SJSA1 (cell line): ENCODE measurements at regions not wholly inside any gene's neighbourhood (a gene's known extent, or its start where the extent isn't known, plus 50 kb on each side); places are given as distances from the start of the nearest gene placed in this dataset.

Experiments
- DNase-seq, 2 experiments: peaks; one replicate each; pipeline ENCODE4 v3.0.0-alpha.2; 2015 to 2020; ENCODE audit warnings: low spot score in 2 of 2, low read depth in 1 of 2
- H3K27ac ChIP-seq: fragments of 250-450 bp; sonication (Bioruptor Pico); 2 replicates; pipeline ENCODE4 v1.5.1; 2020; ENCODE audit warnings: mild to moderate bottlenecking, moderate library complexity
- H3K27me3 ChIP-seq: fragments of 250-450 bp; sonication (Bioruptor Pico); replicated peaks from 2 replicates; pipeline ENCODE4 v1.5.1; 2020; ENCODE audit warnings: mild to moderate bottlenecking, moderate library complexity
- H3K36me3 ChIP-seq: fragments of 250-450 bp; sonication (Bioruptor Pico); 2 replicates; pipeline ENCODE4 v1.5.1; 2020; ENCODE audit warnings: mild to moderate bottlenecking
- H3K4me1 ChIP-seq: fragments of 250-450 bp; sonication (Bioruptor Pico); replicated peaks from 2 replicates; pipeline ENCODE4 v1.6.1; 2021; ENCODE audit warnings: mild to moderate bottlenecking
- H3K4me3 ChIP-seq: fragments of 250-450 bp; sonication (Bioruptor Pico); 2 replicates; pipeline ENCODE4 v1.5.1; 2020; ENCODE audit warnings: mild to moderate bottlenecking
- H3K9me3 ChIP-seq: fragments of 250-450 bp; sonication (Bioruptor Pico); replicated peaks from 2 replicates; pipeline ENCODE4 v1.5.1; 2020; ENCODE audit warnings: mild to moderate bottlenecking

- Histone ChIP-seq H3K4me1 (peaks cover 4% of the 10 kb centered on the region; the same call in 1 of the 2 replicates), H3K9me3 (no peaks in the 10 kb centered on the region), H3K27ac (no peak overlapping the region), H3K27me3 (no peaks in the 10 kb centered on the region), H3K4me3 (no peak overlapping the region), H3K36me3 (no peaks in the 10 kb centered on the region)
- DNase-seq: no peak
These were observed 94.3 kb upstream of the ZFHX3 start for GRCh38 chr16:73142053-73142854.

DNA sequence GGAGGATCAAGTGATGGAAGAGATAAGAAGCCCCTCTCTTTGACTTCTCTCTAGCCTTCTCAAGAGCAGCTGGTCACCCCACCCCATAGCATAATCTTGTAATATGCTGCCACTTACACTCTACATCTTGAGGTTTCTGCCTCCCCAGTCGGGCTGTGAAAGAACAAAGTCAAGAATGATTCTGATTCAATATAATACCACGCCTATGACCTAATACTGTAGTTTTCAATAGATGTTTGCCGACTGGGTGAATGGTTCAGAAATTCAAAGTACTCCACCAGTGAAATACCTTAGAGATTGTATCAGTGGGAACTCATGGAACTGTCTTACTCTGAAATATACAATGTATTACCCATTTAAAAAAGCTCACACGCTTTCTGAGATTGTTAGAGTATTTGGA, 93.0 kb upstream of the ZFHX3 start:
- Histone ChIP-seq H3K36me3 (no peaks in the 10 kb centered on the region), H3K4me3 (no peak overlapping the region), H3K27ac (no peak overlapping the region), H3K9me3 (no peaks in the 10 kb centered on the region), H3K27me3 (no peaks in the 10 kb centered on the region), H3K4me1 (peaks cover 4% of the 10 kb centered on the region; the same call in 1 of the 2 replicates)
- DNase-seq: no peak

DNA sequence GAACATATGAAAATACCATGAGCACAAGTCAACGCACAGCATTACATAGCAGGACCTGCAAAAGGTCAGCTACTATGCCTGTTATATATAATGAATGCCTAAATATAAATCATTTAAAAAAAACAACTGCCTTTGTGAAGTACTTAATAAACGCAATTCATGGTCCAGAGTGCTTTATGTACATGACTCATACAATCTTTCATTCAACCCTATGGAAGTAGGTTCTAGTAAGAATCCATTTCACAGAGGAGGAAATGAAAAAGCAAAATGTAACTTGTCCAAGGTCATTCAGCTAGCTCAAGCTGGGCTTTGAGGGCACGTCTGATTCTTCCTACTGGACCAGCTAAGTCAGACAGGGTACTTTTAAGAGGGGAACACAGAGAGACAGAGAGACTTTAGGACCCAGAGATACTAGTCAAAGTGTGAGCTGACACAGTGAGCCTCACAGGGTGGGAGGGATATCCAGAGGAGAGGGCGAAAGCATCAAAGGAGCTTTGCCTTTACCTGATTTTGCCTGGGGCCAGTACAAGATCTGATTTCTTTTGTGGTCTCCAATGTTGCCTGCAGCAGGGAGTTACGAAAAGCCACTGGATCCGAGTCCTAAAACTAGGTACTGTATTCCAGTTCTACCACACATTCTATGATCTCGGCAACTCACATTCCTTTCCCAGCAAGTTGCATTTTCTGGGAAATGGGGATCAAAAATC, 83.4 kb upstream of the ZFHX3 start:
- Histone ChIP-seq H3K27ac (no peak overlapping the region), H3K27me3 (no peaks in the 10 kb centered on the region; the same call in 1 of the 2 replicates), H3K4me1 (no peaks in the 10 kb centered on the region), H3K36me3 (no peaks in the 10 kb centered on the region), H3K9me3 (0 out of 2 replicates have a peak, but pooled peaks cover 6% of the 10 kb centered on the region), H3K4me3 (no peak overlapping the region)
- no peak for DNase-seq

DNA sequence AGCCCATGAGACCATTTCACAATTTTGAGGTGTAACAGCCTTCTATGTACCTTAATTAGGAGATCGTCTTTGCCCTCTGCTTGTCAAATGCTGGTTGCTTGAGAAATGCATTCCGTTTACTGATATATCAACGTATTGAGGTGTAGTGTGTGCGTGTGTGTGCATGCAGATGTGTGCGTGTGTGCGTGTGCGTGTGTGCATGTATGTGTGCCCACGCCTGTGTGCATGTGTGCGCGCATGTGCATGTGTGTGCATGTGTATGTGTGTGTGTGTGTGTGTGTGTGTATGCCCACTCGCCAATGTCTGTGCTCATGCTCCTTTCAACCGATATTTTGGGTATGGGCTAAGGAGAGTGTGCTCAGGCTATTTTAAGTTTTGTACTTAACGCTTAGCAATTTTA, 81.5 kb upstream of the ZFHX3 start:
- Histone ChIP-seq H3K27me3 (no peaks in the 10 kb centered on the region), H3K27ac (no peak overlapping the region), H3K36me3 (no peaks in the 10 kb centered on the region), H3K4me1 (no peaks in the 10 kb centered on the region), H3K4me3 (no peak overlapping the region), H3K9me3 (0 out of 2 replicates have a peak, but pooled peaks cover 6% of the 10 kb centered on the region)
- DNase-seq: no peak

GRCh38 chr16:73126525-73126853, 78.6 kb upstream of the ZFHX3 start:
- Histone ChIP-seq H3K9me3 (0 out of 2 replicates have a peak, but pooled peaks cover 6% of the 10 kb centered on the region), H3K36me3 (no peaks in the 10 kb centered on the region), H3K27me3 (no peaks in the 10 kb centered on the region), H3K4me3 (no peak overlapping the region), H3K27ac (no peak overlapping the region), H3K4me1 (no peaks in the 10 kb centered on the region)
- no peak for DNase-seq

GRCh38 chr16:73125850-73126524, 78.1 kb upstream of the ZFHX3 start:
- DNase-seq: no peak
- H3K27ac ChIP-seq: no peak overlapping the region
- 0 out of 2 replicates have a peak, but pooled peaks cover 6% of the 10 kb centered on the region for H3K9me3 ChIP-seq
- H3K4me3 ChIP-seq: no peak overlapping the region
- no peaks in the 10 kb centered on the region for H3K36me3 ChIP-seq
- H3K27me3 ChIP-seq: no peaks in the 10 kb centered on the region
- no peaks in the 10 kb centered on the region for H3K4me1 ChIP-seq

DNA sequence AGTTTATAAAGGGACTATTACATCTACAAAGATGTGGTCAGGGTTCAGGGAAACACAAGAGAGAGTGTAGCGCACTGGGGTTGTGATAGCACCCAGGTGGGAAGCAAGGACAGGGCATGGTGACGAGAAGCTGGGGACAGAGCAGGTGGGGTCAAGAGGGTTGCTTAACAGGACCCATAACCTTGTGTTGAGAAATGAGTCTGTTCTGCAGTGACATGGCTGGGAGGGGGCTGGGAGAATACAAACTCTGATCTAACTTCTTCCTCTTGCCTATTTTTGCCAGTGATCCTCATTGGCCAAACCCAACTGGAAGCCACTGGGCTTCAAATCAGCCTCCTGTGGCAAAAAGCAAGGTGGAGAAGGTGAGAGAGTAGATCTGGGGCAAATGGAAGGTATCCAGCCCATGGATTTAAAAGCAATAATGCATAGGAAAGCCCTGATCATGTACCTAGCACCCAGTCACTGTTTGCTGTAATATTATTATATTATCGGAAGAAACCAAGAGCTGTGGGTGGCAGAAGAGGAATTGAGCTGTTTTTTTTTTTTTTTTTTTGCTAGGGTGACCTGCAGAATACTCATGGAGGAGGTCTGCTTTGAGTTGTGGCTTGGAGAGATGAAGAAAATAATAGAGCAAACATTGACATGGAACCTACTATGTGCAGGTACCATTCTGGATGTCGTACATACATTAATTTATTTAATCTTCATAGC, 76.9 kb upstream of the ZFHX3 start:
- H3K9me3 ChIP-seq: 0 out of 2 replicates have a peak, but pooled peaks cover 6% of the 10 kb centered on the region
- no peaks in the 10 kb centered on the region for H3K27me3 ChIP-seq
- DNase-seq: no peak
- H3K36me3 ChIP-seq: no peaks in the 10 kb centered on the region
- H3K4me1 ChIP-seq: no peaks in the 10 kb centered on the region
- no peak overlapping the region for H3K4me3 ChIP-seq
- no peak overlapping the region for H3K27ac ChIP-seq

GRCh38 chr16:73124097-73124652, 76.2 kb upstream of the ZFHX3 start:
- H3K4me1 ChIP-seq: no peaks in the 10 kb centered on the region
- H3K36me3 ChIP-seq: no peaks in the 10 kb centered on the region
- no peak overlapping the region for H3K27ac ChIP-seq
- no peak overlapping the region for H3K4me3 ChIP-seq
- no peaks in the 10 kb centered on the region for H3K27me3 ChIP-seq
- DNase-seq: no peak
- 0 out of 2 replicates have a peak, but pooled peaks cover 6% of the 10 kb centered on the region for H3K9me3 ChIP-seq

- H3K36me3 ChIP-seq: no peaks in the 10 kb centered on the region
- no peaks in the 10 kb centered on the region for H3K4me1 ChIP-seq
- H3K27me3 ChIP-seq: no peaks in the 10 kb centered on the region
- no peak overlapping the region for H3K4me3 ChIP-seq
- DNase-seq: no peak
- no peak overlapping the region for H3K27ac ChIP-seq
- H3K9me3 ChIP-seq: 0 out of 2 replicates have a peak, but pooled peaks cover 1% of the 10 kb centered on the region
These were observed 74.9 kb upstream of the ZFHX3 start for GRCh38 chr16:73122604-73123391.

GRCh38 chr16:73116576-73116975, 68.6 kb upstream of the ZFHX3 start:
- Histone ChIP-seq H3K27ac (no peak overlapping the region), H3K4me3 (no peak overlapping the region), H3K27me3 (no peaks in the 10 kb centered on the region), H3K4me1 (no peaks in the 10 kb centered on the region), H3K9me3 (no peaks in the 10 kb centered on the region), H3K36me3 (no peaks in the 10 kb centered on the region)
- DNase-seq: no peak

DNA sequence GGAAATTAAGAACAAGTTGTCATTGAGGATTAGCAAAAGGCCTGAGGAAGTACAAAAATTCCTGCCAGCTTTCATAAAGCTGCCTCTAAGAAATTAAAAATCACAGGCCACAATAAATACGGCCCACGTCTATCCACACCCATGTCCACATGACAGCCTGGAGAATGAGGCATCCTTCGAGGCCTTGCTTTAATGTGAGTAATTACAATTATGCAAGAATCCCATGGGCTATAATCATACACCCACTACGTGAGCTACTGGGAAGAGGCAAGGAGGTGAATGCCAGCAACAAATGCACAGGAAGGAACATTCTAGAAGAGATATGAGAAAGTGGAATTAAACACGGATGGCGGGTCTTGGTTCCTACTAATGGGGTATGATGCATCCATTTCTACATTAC, 65.4 kb upstream of the ZFHX3 start:
- H3K27ac ChIP-seq: no peak overlapping the region
- no peak overlapping the region for H3K4me3 ChIP-seq
- no peaks in the 10 kb centered on the region for H3K4me1 ChIP-seq
- H3K36me3 ChIP-seq: no peaks in the 10 kb centered on the region
- H3K27me3 ChIP-seq: no peaks in the 10 kb centered on the region
- no peaks in the 10 kb centered on the region for H3K9me3 ChIP-seq
- no peak for DNase-seq

DNA sequence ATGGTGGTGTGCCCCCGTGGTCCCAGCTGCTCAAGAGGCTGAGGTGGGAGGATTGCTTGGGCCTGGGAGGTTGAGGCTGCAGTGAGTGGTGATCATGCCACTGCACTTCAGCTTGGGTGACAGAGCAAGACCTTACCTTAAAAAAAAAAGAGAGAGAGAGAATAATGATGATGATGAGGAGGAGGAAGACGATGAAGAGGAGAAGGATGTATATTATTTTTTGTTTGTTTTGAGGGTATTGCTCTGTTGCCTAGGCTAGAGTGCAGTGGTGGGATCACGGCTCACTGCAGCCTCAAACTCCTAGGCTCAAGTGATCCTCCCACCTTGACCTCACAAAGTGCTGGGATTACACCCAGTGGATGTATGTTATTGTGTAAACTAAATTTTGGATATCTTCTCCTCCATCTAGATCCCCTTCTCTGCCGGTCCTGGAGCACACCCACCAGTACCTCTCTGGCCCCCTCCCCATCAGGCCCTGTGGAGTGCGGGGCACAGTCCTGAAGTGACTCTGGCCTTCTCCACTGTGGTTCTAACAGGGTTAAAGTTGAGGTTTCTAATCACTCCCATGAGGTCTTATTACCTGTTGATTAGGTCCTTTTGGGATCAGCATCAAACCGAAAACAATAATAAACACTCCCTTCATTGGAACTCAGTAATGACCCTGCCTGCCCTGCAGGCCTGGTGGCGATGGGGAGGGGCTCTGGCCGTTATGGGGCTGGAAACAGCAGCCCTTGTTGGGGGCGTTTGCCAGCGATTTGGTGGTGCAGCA, 60.5 kb upstream of the ZFHX3 start:
- no peak overlapping the region for H3K4me3 ChIP-seq
- no peak overlapping the region for H3K27ac ChIP-seq
- H3K36me3 ChIP-seq: no peaks in the 10 kb centered on the region
- no peaks in the 10 kb centered on the region for H3K9me3 ChIP-seq
- H3K27me3 ChIP-seq: no peaks in the 10 kb centered on the region
- no peaks in the 10 kb centered on the region for H3K4me1 ChIP-seq
- DNase-seq: no peak
